H4 (cell line): ENCODE measurements at regions not wholly inside any gene's neighbourhood (a gene's known extent, or its start where the extent isn't known, plus 50 kb on each side); places are given as distances from the start of the nearest gene placed in this dataset.

Source experiments
- DNase-seq: peaks from one replicate; pipeline ENCODE4 v3.0.0-alpha.2; 2015; ENCODE audit warnings: low spot score

- no peak for DNase-seq
Observed at GRCh38 chr2:184534986-184535385, 63.3 kb upstream of the ZNF804A start.

- no peak for DNase-seq
Observed at GRCh38 chr2:184540246-184540789, 58.0 kb upstream of the ZNF804A start.

GRCh38 chr2:184541591-184541990 lies 56.7 kb upstream of the ZNF804A start:
- DNase-seq: no peak

GRCh38 chr2:184543832-184544231 lies 54.5 kb upstream of the ZNF804A start:
- DNase-seq: no peak
